HL-60 (cell line): ENCODE measurements at regions not wholly inside any gene's neighbourhood (a gene's known extent, or its start where the extent isn't known, plus 50 kb on each side); places are given as distances from the start of the nearest gene placed in this dataset.

Experiments
- CTCF ChIP-seq: IDR thresholded peaks from one replicate; pipeline ENCODE4 v1.5.1; 2011; ENCODE audit warnings: low read length, control low read depth, inconsistent platforms; ENCODE audit not compliant: insufficient read depth
- POLR2AphosphoS5 ChIP-seq: IDR thresholded peaks from 2 replicates; pipeline ENCODE4 v1.6.1; 2012; ENCODE audit warnings: low read depth

DNA sequence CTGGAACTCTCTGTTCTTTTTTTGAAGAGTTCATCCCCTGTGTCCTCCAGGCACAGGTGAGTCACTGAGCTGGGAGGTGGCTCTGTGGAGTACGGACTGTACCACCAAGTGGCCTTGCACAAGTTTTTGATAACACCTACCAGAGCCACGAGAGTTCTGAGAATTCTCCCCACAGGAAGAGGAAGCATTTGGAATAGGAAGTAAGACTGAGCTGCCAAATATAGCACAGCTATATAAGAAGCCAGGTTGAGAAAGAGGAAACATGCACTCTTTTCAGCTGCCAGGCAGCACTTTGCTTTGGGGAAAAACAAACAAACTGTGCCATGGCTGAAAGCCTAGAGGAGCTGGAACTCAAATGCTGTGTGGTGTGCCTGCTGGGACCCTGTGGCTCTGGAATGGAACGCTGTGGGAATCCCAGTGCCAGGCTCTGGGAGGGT lies 70.8 kb upstream of the RIPOR2 start:
- no peak for TF ChIP-seq CTCF
- TF ChIP-seq POLR2AphosphoS5 = no peak; the same call in 1 of the 2 replicates
